ENCODE measurements at regions not wholly inside any gene's neighbourhood (a gene's known extent, or its start where the extent isn't known, plus 50 kb on each side); places are given as distances from the start of the nearest gene placed in this dataset.

- TF ChIP-seq CTCF (IDR thresholded peaks at IDR 0.05; ENCODE audit: insufficient read depth, low read depth, low read length) (no peak), EZH2 (IDR thresholded peaks at IDR 0.05; ENCODE audit: insufficient read depth, low read length) (no peak)
Measured at GRCh38 chr1:65632235-65632634, 160.5 kb upstream of the PDE4B start.

Measured in astrocyte (in vitro differentiated cells and primary cell).